Transverse colon (tissue), 4 donors: ENCODE measurements at regions not wholly inside any gene's neighbourhood (a gene's known extent, or its start where the extent isn't known, plus 50 kb on each side); places are given as distances from the start of the nearest gene placed in this dataset.

ENCODE experiments used
- DNase-seq: peaks from one replicate; pipeline ENCODE4 v3.0.0-alpha.2; 2019
- H3K27ac ChIP-seq, 4 donors: fragments of 200-600 bp; sonication (generic); 2 replicates each; pipeline ENCODE4 v1.5.1; 2016 to 2018; ENCODE audit warnings: inconsistent platforms in 4 of 4
- H3K27me3 ChIP-seq: fragments of 200-600 bp; sonication (generic); 2 replicates; pipeline ENCODE4 v1.5.1; 2017; ENCODE audit warnings: inconsistent platforms
- H3K36me3 ChIP-seq, 4 donors: fragments of 200-600 bp; sonication (generic); 2 replicates each; pipeline ENCODE4 v1.5.1; 2017 to 2019; ENCODE audit warnings: inconsistent platforms in 4 of 4
- H3K4me1 ChIP-seq, 4 donors: fragments of 200-600 bp; sonication (generic); 2 replicates each; pipeline ENCODE4 v1.5.1; 2017 to 2020; ENCODE audit warnings: inconsistent platforms in 4 of 4
- H3K4me3 ChIP-seq, 4 donors: fragments of 200-600 bp; sonication (generic); 1 replicate in 1 of 4; 2 replicates in 3 of 4; pipeline versions ENCODE4 v1.5.1 to v1.6.1; 2017 to 2019; ENCODE audit warnings: inconsistent platforms in 4 of 4
- H3K9me3 ChIP-seq, 2 donors: fragments of 200-600 bp; sonication (generic); 2 replicates each; pipeline ENCODE4 v1.5.1; 2017 to 2019; ENCODE audit warnings: inconsistent platforms in 2 of 2
- CTCF ChIP-seq, 5 experiments: fragments of 200-600 bp in 3 of 5; fragments of 450-650 bp in 2 of 5; sonication (generic) in 3 of 5; IDR thresholded peaks; 1 replicate in 2 of 5; 2 replicates in 3 of 5; pipeline ENCODE4 v1.5.1; 2016 to 2017; ENCODE audit warnings: antibody characterized with exemption in 5 of 5, inconsistent platforms in 3 of 5, mild to moderate bottlenecking in 2 of 5, moderate library complexity in 1 of 5
- EP300 ChIP-seq: sonication (generic); formaldehyde crosslinking; IDR thresholded peaks from one replicate; pipeline ENCODE4 v1.6.1; 2017; ENCODE audit warnings: antibody characterized with exemption, low read depth
- POLR2A ChIP-seq: fragments of 450-650 bp; IDR thresholded peaks from one replicate; pipeline ENCODE4 v1.6.1; 2016; ENCODE audit warnings: antibody characterized with exemption, mild to moderate bottlenecking, moderate library complexity
- POLR2AphosphoS5 ChIP-seq, 3 donors: sonication (generic); formaldehyde crosslinking; IDR thresholded peaks; one replicate each; pipeline ENCODE4 v1.6.1; 2016; ENCODE audit warnings: antibody characterized with exemption in 3 of 3
- WGBS, 2 donors: methylation state at CpG; one replicate each; pipeline ENCODE4 v1.1.5; 2018; ENCODE audit warnings: low coverage in 1 of 2; 5-methylcytosine and 5-hydroxymethylcytosine counted together
- in situ Hi-C, 4 donors: fragments of 200-750 bp; cut with MboI; loops; one replicate each; pipeline versions ENCODE4 v1.15.0 to v1.15.1; 2017; ENCODE audit warnings: low sequenced_read_pairs in 3 of 4, low pct_ligation_motif_present in 1 of 4, low pct_unique_long_range_greater_than_20kb in 1 of 4
- intact Hi-C: fragments of 100-400 bp; cut with DNase I; formaldehyde crosslinking; loops from one replicate; pipeline ENCODE4 v1.15.1; 2023; ENCODE audit warnings: low total_unique reads

GRCh38 chr3:102025606-102026270 lies 176.4 kb downstream of the NFKBIZ start:
- H3K36me3 ChIP-seq, result no peaks in the 10 kb centered on the region
- H3K4me1 ChIP-seq, result peaks cover 0 to 5% (median 0%) of the 10 kb centered on the region in 4 donors
- no peak overlapping the region for H3K27ac ChIP-seq
- in situ Hi-C loops, result no loop called here
- intact Hi-C loops, result no loop called here
- no peaks in the 10 kb centered on the region for H3K9me3 ChIP-seq
- no peak for TF ChIP-seq POLR2A
- TF ChIP-seq CTCF (IDR thresholded peaks at IDR 0.05), result no peak
- no peak for TF ChIP-seq POLR2AphosphoS5 (IDR thresholded peaks at IDR 0.05)
- TF ChIP-seq EP300, result no peak
- no peak overlapping the region for H3K4me3 ChIP-seq
- 80 to 100% methylated on average over 1 to 2 of the region's 2 CpGs for WGBS, 2 donors
- no peak for DNase-seq
- no peaks in the 10 kb centered on the region for H3K27me3 ChIP-seq

- in situ Hi-C loops, result no loop called here
These were observed 177.3 kb downstream of the NFKBIZ start for GRCh38 chr3:102026656-102027055.

GRCh38 chr3:102030661-102031060 lies 181.3 kb downstream of the NFKBIZ start:
- no peak overlapping the region for H3K27ac ChIP-seq
- H3K4me1 ChIP-seq, result peaks cover 0 to 5% (median 0%) of the 10 kb centered on the region in 4 donors
- 83 to 88% methylated on average over 2 of the region's 2 CpGs for WGBS, 2 donors
- intact Hi-C loops, result no loop called here
- H3K36me3 ChIP-seq, result no peaks in the 10 kb centered on the region
- H3K27me3 ChIP-seq, result no peaks in the 10 kb centered on the region
- no peak for DNase-seq
- TF ChIP-seq POLR2AphosphoS5 (IDR thresholded peaks at IDR 0.05), result no peak
- no peak for TF ChIP-seq POLR2A
- TF ChIP-seq EP300, result no peak
- TF ChIP-seq CTCF (IDR thresholded peaks at IDR 0.05), result no peak
- no peaks in the 10 kb centered on the region for H3K9me3 ChIP-seq
- in situ Hi-C loops, result no loop called here
- H3K4me3 ChIP-seq, result no peak overlapping the region

More at GRCh38 chr3:102026656-102027055, 177.3 kb downstream of the NFKBIZ start:
- Histone ChIP-seq H3K27me3 (no peaks in the 10 kb centered on the region), H3K27ac (no peak overlapping the region), H3K4me1 (peaks cover 0 to 5% (median 0%) of the 10 kb centered on the region in 4 donors), H3K36me3 (no peaks in the 10 kb centered on the region), H3K4me3 (no peak overlapping the region), H3K9me3 (no peaks in the 10 kb centered on the region)
- WGBS, 2 donors, result 82 to 97% methylated on average over 4 of the region's 4 CpGs
- TF ChIP-seq POLR2A, result no peak
- no peak for TF ChIP-seq EP300
- TF ChIP-seq POLR2AphosphoS5 (IDR thresholded peaks at IDR 0.05), result no peak
- TF ChIP-seq CTCF (IDR thresholded peaks at IDR 0.05), result no peak
- no peak for DNase-seq
- intact Hi-C loops, result no loop called here

GRCh38 chr3:102031834-102032233 lies 182.5 kb downstream of the NFKBIZ start:
- no peaks in the 10 kb centered on the region for H3K36me3 ChIP-seq
- H3K27ac ChIP-seq, result no peak overlapping the region
- H3K27me3 ChIP-seq, result no peaks in the 10 kb centered on the region
- peaks cover 0 to 5% (median 0%) of the 10 kb centered on the region in 4 donors for H3K4me1 ChIP-seq
- DNase-seq, result no peak
- no peak for TF ChIP-seq EP300
- no peak for TF ChIP-seq POLR2AphosphoS5 (IDR thresholded peaks at IDR 0.05)
- TF ChIP-seq POLR2A, result no peak
- TF ChIP-seq CTCF (IDR thresholded peaks at IDR 0.05), result no peak
- in situ Hi-C loops (no loop called here), intact Hi-C loops (no loop called here)
- WGBS, 2 donors, result 86 to 91% methylated on average over 2 of the region's 2 CpGs
- H3K4me3 ChIP-seq, result no peak overlapping the region
- H3K9me3 ChIP-seq, result no peaks in the 10 kb centered on the region
